GM23338 (cell line): ENCODE measurements at regions not wholly inside any gene's neighbourhood (a gene's known extent, or its start where the extent isn't known, plus 50 kb on each side); places are given as distances from the start of the nearest gene placed in this dataset.
"Not testable (repeated sequence)": the region's sequence is repeated elsewhere in the genome, so short reads cannot be mapped to it uniquely, and the experiment has no call there.

Experiments used
- ATAC-seq: fragments of 200-7000 bp; cut with Tn5 transposase; 3 replicates; pipeline ENCODE4 v1.9.1; 2020
- DNase-seq: peaks from one replicate; pipeline ENCODE4 v3.0.0-alpha.2; 2015; ENCODE audit warnings: low spot score
- H2AFZ ChIP-seq: fragments of 200-600 bp; sonication (generic); 2 replicates; pipeline ENCODE4 v1.8.0; 2016; ENCODE audit warnings: antibody characterized with exemption, mild to moderate bottlenecking, moderate library complexity
- H3F3A ChIP-seq: fragments of 200-600 bp; sonication (generic); replicated peaks from 2 replicates; pipeline ENCODE4 v1.8.0; 2017; ENCODE audit warnings: antibody characterized with exemption, mixed run types, low read depth
- H3K27ac ChIP-seq: fragments of 200-600 bp; sonication (generic); 2 replicates; pipeline ENCODE4 v1.6.1; 2016; ENCODE audit warnings: low read depth
- H3K27me3 ChIP-seq: fragments of 200-600 bp; sonication (generic); 2 replicates; pipeline ENCODE4 v1.8.0; 2016; ENCODE audit warnings: mild to moderate bottlenecking, mixed run types, moderate library complexity; ENCODE audit not compliant: insufficient read depth
- H3K36me3 ChIP-seq: fragments of 200-600 bp; sonication (generic); 2 replicates; pipeline ENCODE4 v1.8.0; 2016; ENCODE audit warnings: mild to moderate bottlenecking; ENCODE audit not compliant: insufficient read depth
- H3K4me1 ChIP-seq: fragments of 200-600 bp; sonication (generic); 2 replicates; pipeline ENCODE4 v1.8.0; 2016; ENCODE audit warnings: mild to moderate bottlenecking, moderate library complexity; ENCODE audit not compliant: insufficient read depth
- H3K4me2 ChIP-seq: fragments of 200-600 bp; sonication (generic); 2 replicates; pipeline ENCODE4 v1.7.1; 2017; ENCODE audit warnings: mixed run types
- H3K4me3 ChIP-seq: fragments of 200-600 bp; sonication (generic); 2 replicates; pipeline ENCODE4 v1.6.1; 2016; ENCODE audit warnings: mixed run types
- H3K79me2 ChIP-seq: fragments of 200-600 bp; sonication (generic); replicated peaks from 2 replicates; pipeline ENCODE4 v1.8.0; 2017; ENCODE audit warnings: mild to moderate bottlenecking; ENCODE audit not compliant: insufficient read depth
- H3K9me2 ChIP-seq: fragments of 200-600 bp; sonication (generic); 2 replicates; pipeline ENCODE4 v1.8.0; 2017; ENCODE audit not compliant: insufficient read depth
- H4K20me1 ChIP-seq: fragments of 200-600 bp; sonication (generic); replicated peaks from 2 replicates; pipeline ENCODE4 v1.8.0; 2017; ENCODE audit warnings: mild to moderate bottlenecking; ENCODE audit not compliant: insufficient read depth
- H3K27ac Mint-ChIP-seq: 2 replicates; pipeline ENCODE4 v1.8.0; 2020; ENCODE audit warnings: inconsistent platforms, mild to moderate bottlenecking, moderate library complexity, mixed read lengths
- H3K27me3 Mint-ChIP-seq: 3 replicates; pipeline ENCODE4 v1.8.0; 2022; ENCODE audit warnings: low read depth, mild to moderate bottlenecking, moderate library complexity, mixed read lengths, inconsistent platforms; ENCODE audit not compliant: insufficient read depth, poor library complexity
- H3K36me3 Mint-ChIP-seq: 3 replicates; pipeline ENCODE4 v1.8.0; 2021; ENCODE audit warnings: low read depth, mild to moderate bottlenecking, inconsistent platforms, moderate library complexity, mixed read lengths
- H3K4me1 Mint-ChIP-seq: 3 replicates; pipeline ENCODE4 v1.8.0; 2020; ENCODE audit warnings: mild to moderate bottlenecking, inconsistent platforms, mixed read lengths
- H3K4me3 Mint-ChIP-seq: 3 replicates; pipeline ENCODE4 v1.8.0; 2021; ENCODE audit warnings: moderate library complexity, mild to moderate bottlenecking, inconsistent platforms, mixed read lengths
- H3K9me3 Mint-ChIP-seq: 3 replicates; pipeline ENCODE4 v1.8.0; 2020; ENCODE audit warnings: moderate library complexity, mild to moderate bottlenecking, inconsistent platforms, mixed read lengths
- CREB1 ChIP-seq: fragments of 250-450 bp; sonication (Bioruptor Pico); IDR thresholded peaks from 2 replicates; pipeline ENCODE4 v1.5.0; 2020; ENCODE audit warnings: low read depth, mild to moderate bottlenecking, moderate library complexity
- CTCF ChIP-seq, 2 experiments: fragments of 200-600 bp in 1 of 2; sonication (generic) in 1 of 2; conservative IDR thresholded peaks; 2 replicates each; pipeline versions ENCODE4 v1.5.1 to v1.6.1; 2016 to 2017; ENCODE audit warnings: antibody characterized with exemption in 2 of 2, low read depth in 2 of 2, mild to moderate bottlenecking in 2 of 2, moderate library complexity in 1 of 2
- JUNB ChIP-seq: IDR thresholded peaks from one replicate; pipeline ENCODE4 v1.6.1; 2016; ENCODE audit warnings: antibody characterized with exemption; ENCODE audit not compliant: unreplicated experiment
- NANOG ChIP-seq: IDR thresholded peaks from 2 replicates; pipeline ENCODE4 v1.6.1; 2016; ENCODE audit warnings: antibody characterized with exemption, borderline replicate concordance
- POLR2AphosphoS5 ChIP-seq: IDR thresholded peaks from 2 replicates; pipeline ENCODE4 v1.6.1; 2016; ENCODE audit warnings: antibody characterized with exemption, low read depth
- STAT1 ChIP-seq: IDR thresholded peaks from one replicate; pipeline ENCODE4 v1.6.1; 2016; ENCODE audit warnings: antibody characterized with exemption; ENCODE audit not compliant: unreplicated experiment
- ZNF462 ChIP-seq: fragments of 250-450 bp; sonication (Bioruptor Pico); IDR thresholded peaks from 2 replicates; pipeline ENCODE4 v1.5.0; 2020; ENCODE audit warnings: mild to moderate bottlenecking, moderate library complexity
- TF ChIP-seq, protein P1 (sequence below): IDR thresholded peaks from 2 replicates; pipeline ENCODE4 v1.6.1; 2016; ENCODE audit warnings: antibody characterized with exemption

- TF ChIP-seq CTCF (conservative IDR thresholded peaks at IDR 0.05; ENCODE audit: low read depth in 2 of 2), result no peak
- no peak for TF ChIP-seq CREB1 (CRISPR knock-in tag)
Observed at GRCh38 chr5:163953901-163954300, 448.5 kb downstream of the MAT2B start (continued).

- not testable (repeated sequence) for H3K27me3 Mint-ChIP-seq, DNase-seq, H3K9me2 ChIP-seq, H3K4me3 Mint-ChIP-seq, H3K4me1 Mint-ChIP-seq, H3K36me3 ChIP-seq, H3K79me2 ChIP-seq, H3K27ac Mint-ChIP-seq, H3K4me1 ChIP-seq, H2AFZ ChIP-seq, H3K36me3 Mint-ChIP-seq, H3K4me2 ChIP-seq, H3F3A ChIP-seq, H4K20me1 ChIP-seq, H3K9me3 Mint-ChIP-seq, H3K4me3 ChIP-seq, ATAC-seq, H3K27ac ChIP-seq, H3K27me3 ChIP-seq
Observed at GRCh38 chr5:163961230-163961629, 455.8 kb downstream of the MAT2B start.

- Histone ChIP-seq H3K36me3 (no peaks in the 10 kb centered on the region), H3K4me2 (no peak overlapping the region), H3K27ac (no peak overlapping the region), H4K20me1 (no peaks in the 10 kb centered on the region), H3K9me2 (no peaks in the 10 kb centered on the region), H3F3A (no peaks in the 10 kb centered on the region), H3K27me3 (no peaks in the 10 kb centered on the region), H3K4me3 (no peak overlapping the region), H3K79me2 (no peaks in the 10 kb centered on the region), H2AFZ (no peak overlapping the region), H3K4me1 (0 out of 2 replicates have a peak, but pooled peaks cover 5% of the 10 kb centered on the region)
- no peaks in the 10 kb centered on the region for H3K36me3 Mint-ChIP-seq
- H3K27ac Mint-ChIP-seq, result no peak overlapping the region
- H3K27me3 Mint-ChIP-seq, result no peaks in the 10 kb centered on the region
- H3K4me1 Mint-ChIP-seq, result peaks cover 3% of the 10 kb centered on the region; the same call in 2 of the 3 replicates
- H3K4me3 Mint-ChIP-seq, result no peak overlapping the region
- H3K9me3 Mint-ChIP-seq, result no peaks in the 10 kb centered on the region; the same call in 2 of the 3 replicates
- DNase-seq (no peak), ATAC-seq (no peak)
- TF ChIP-seq ZNF462 (no peak), JUNB (no peak), CREB1 (CRISPR knock-in tag) (no peak), STAT1 (no peak), POLR2AphosphoS5 (no peak), NANOG (no peak)
- TF ChIP-seq, protein P1, sequence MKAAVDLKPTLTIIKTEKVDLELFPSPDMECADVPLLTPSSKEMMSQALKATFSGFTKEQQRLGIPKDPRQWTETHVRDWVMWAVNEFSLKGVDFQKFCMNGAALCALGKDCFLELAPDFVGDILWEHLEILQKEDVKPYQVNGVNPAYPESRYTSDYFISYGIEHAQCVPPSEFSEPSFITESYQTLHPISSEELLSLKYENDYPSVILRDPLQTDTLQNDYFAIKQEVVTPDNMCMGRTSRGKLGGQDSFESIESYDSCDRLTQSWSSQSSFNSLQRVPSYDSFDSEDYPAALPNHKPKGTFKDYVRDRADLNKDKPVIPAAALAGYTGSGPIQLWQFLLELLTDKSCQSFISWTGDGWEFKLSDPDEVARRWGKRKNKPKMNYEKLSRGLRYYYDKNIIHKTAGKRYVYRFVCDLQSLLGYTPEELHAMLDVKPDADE, result no peak
Observed at GRCh38 chr5:163963881-163964280, 458.5 kb downstream of the MAT2B start.
